GM12891 (cell line): ENCODE measurements at regions not wholly inside any gene's neighbourhood (a gene's known extent, or its start where the extent isn't known, plus 50 kb on each side); places are given as distances from the start of the nearest gene placed in this dataset.
A peak's percentile ranks its signal among the peaks of the same experiment; 100 is the strongest.
"Not testable (repeated sequence)": the region's sequence is repeated elsewhere in the genome, so short reads cannot be mapped to it uniquely, and the experiment has no call there.

Experiments
- DNase-seq: peaks from one replicate; pipeline ENCODE4 v3.0.0; 2011; ENCODE audit warnings: low spot score; ENCODE audit not compliant: insufficient read length
- FAIRE-seq: peaks from 2 replicates; lab custom pipeline; 2011; peaks lifted over from hg19 to GRCh38; lab: Jason Lieb, UNC
- PAX5 ChIP-seq: IDR thresholded peaks from 2 replicates; pipeline ENCODE4 v1.6.1; 2011; ENCODE audit warnings: low read length, moderate library complexity, mild to moderate bottlenecking; ENCODE audit not compliant: insufficient read depth, severe bottlenecking
- POLR2A ChIP-seq: IDR thresholded peaks from 2 replicates; pipeline ENCODE4 v1.6.1; 2011; ENCODE audit warnings: low read depth, low read length, control low read depth
- POLR2AphosphoS5 ChIP-seq: IDR thresholded peaks from 2 replicates; pipeline ENCODE4 v1.6.1; 2011; ENCODE audit warnings: low read depth, low read length, control low read depth
- POU2F2 ChIP-seq: IDR thresholded peaks from 2 replicates; pipeline ENCODE4 v1.6.1; 2011; ENCODE audit warnings: low read depth, mild to moderate bottlenecking, control low read depth, low read length, moderate library complexity
- SPI1 ChIP-seq: IDR thresholded peaks from 2 replicates; pipeline ENCODE4 v1.6.1; 2011; ENCODE audit warnings: low read depth, low read length, control low read depth
- TAF1 ChIP-seq: IDR thresholded peaks from 2 replicates; pipeline ENCODE4 v1.6.1; 2011; ENCODE audit warnings: low read depth, low read length, control low read depth

GRCh38 chr7:113562801-113563200 is 356.0 kb downstream of the PPP1R3A start:
- FAIRE-seq, result no peak
- no peak for DNase-seq
- TF ChIP-seq POLR2A, result no peak
- TF ChIP-seq PAX5, result no peak
- no peak for TF ChIP-seq POLR2AphosphoS5
- no peak for TF ChIP-seq TAF1
- no peak for TF ChIP-seq POU2F2
- no peak for TF ChIP-seq SPI1

GRCh38 chr7:113562242-113562641 is 356.6 kb downstream of the PPP1R3A start:
- no peak for DNase-seq
- FAIRE-seq, result no peak
- TF ChIP-seq PAX5 (no peak), POLR2A (no peak), POU2F2 (no peak), SPI1 (no peak), TAF1 (no peak), POLR2AphosphoS5 (no peak)

GRCh38 chr7:113561446-113561845 is 357.4 kb downstream of the PPP1R3A start:
- FAIRE-seq, result no peak
- TF ChIP-seq TAF1 (no peak), POLR2A (no peak), PAX5 (no peak), POLR2AphosphoS5 (no peak), SPI1 (no peak), POU2F2 (no peak)
- no peak for DNase-seq

- no peak for FAIRE-seq
- DNase-seq, result no peak
- TF ChIP-seq POLR2AphosphoS5 (no peak), SPI1 (no peak), TAF1 (no peak), POU2F2 (no peak), POLR2A (no peak), PAX5 (no peak)
These were observed 367.8 kb downstream of the PPP1R3A start for GRCh38 chr7:113550966-113551365.

- FAIRE-seq, result no peak
- DNase-seq, result no peak
These were observed 370.2 kb downstream of the PPP1R3A start for GRCh38 chr7:113548561-113548960.

GRCh38 chr7:113548137-113548536 is 370.7 kb downstream of the PPP1R3A start:
- TF ChIP-seq POU2F2 (no peak), POLR2A (no peak), TAF1 (no peak), POLR2AphosphoS5 (no peak)
- FAIRE-seq (no peak), DNase-seq (no peak)

More at GRCh38 chr7:113548561-113548960, 370.2 kb downstream of the PPP1R3A start:
- TF ChIP-seq POU2F2 (no peak), POLR2A (no peak), SPI1 (no peak), TAF1 (no peak), POLR2AphosphoS5 (no peak), PAX5 (no peak)

GRCh38 chr7:113521468-113521867 is 397.3 kb downstream of the PPP1R3A start:
- TF ChIP-seq POLR2AphosphoS5, result no peak
- TF ChIP-seq POLR2A, result no peak
- TF ChIP-seq TAF1, result no peak
- no peak for TF ChIP-seq POU2F2
- TF ChIP-seq PAX5, result no peak
- TF ChIP-seq SPI1, result no peak
- FAIRE-seq (no peak), DNase-seq (no peak)

GRCh38 chr7:113519472-113519871 is 399.3 kb downstream of the PPP1R3A start:
- TF ChIP-seq SPI1, result no peak
- TF ChIP-seq POLR2A, result no peak
- TF ChIP-seq POLR2AphosphoS5, result no peak
- no peak for TF ChIP-seq TAF1
- no peak for TF ChIP-seq PAX5
- TF ChIP-seq POU2F2, result no peak
- FAIRE-seq (no peak), DNase-seq (no peak)

GRCh38 chr7:113504691-113505090 is 386.3 kb upstream of the SMIM30 start:
- no peak for DNase-seq
- TF ChIP-seq TAF1 (no peak), POLR2A (no peak)
- FAIRE-seq, result no peak

GRCh38 chr7:113504142-113504541 is 385.8 kb upstream of the SMIM30 start:
- DNase-seq, result no peak
- no peak for FAIRE-seq
- TF ChIP-seq SPI1 (no peak), TAF1 (no peak), POLR2A (no peak), POLR2AphosphoS5 (no peak), PAX5 (no peak), POU2F2 (no peak)

GRCh38 chr7:113496586-113496985 is 378.2 kb upstream of the SMIM30 start:
- DNase-seq, result not testable (repeated sequence)
- peak; percentile 81 for FAIRE-seq

- FAIRE-seq, result peak; percentile 56
- not testable (repeated sequence) for DNase-seq
These were observed 376.6 kb upstream of the SMIM30 start for GRCh38 chr7:113494797-113495566.
